ENCODE measurements at regions not wholly inside any gene's neighbourhood (a gene's known extent, or its start where the extent isn't known, plus 50 kb on each side); places are given as distances from the start of the nearest gene placed in this dataset.

GRCh38 chr6:1024161-1024560 lies 287.7 kb upstream of the FOXQ1 start:
- DNase-seq = no peak

- no peak for DNase-seq
These were observed 288.7 kb upstream of the FOXQ1 start for GRCh38 chr6:1023229-1023628.

GRCh38 chr6:1022719-1023118 lies 289.2 kb upstream of the FOXQ1 start:
- no peak for DNase-seq

- DNase-seq = no peak
These were observed 291.1 kb upstream of the FOXQ1 start for GRCh38 chr6:1020837-1021236.

- DNase-seq = no peak
These were observed 291.8 kb upstream of the FOXQ1 start for GRCh38 chr6:1020133-1020532.

GRCh38 chr6:1018041-1018440 lies 293.9 kb upstream of the FOXQ1 start:
- DNase-seq = no peak

GRCh38 chr6:1016329-1017302 lies 295.3 kb upstream of the FOXQ1 start:
- DNase-seq = no peak

GRCh38 chr6:1015825-1016224 lies 296.1 kb upstream of the FOXQ1 start:
- DNase-seq = no peak

- no peak for DNase-seq
These were observed 297.5 kb upstream of the FOXQ1 start for GRCh38 chr6:1014431-1014807.

- no peak for DNase-seq
These were observed 298.1 kb upstream of the FOXQ1 start for GRCh38 chr6:1013656-1014430.

- DNase-seq = no peak
These were observed 302.8 kb upstream of the FOXQ1 start for GRCh38 chr6:1009103-1009502.

GRCh38 chr6:1007159-1007558 lies 304.7 kb upstream of the FOXQ1 start:
- DNase-seq = no peak

- no peak for DNase-seq
These were observed 306.8 kb upstream of the FOXQ1 start for GRCh38 chr6:1004885-1005630.

GRCh38 chr6:1003394-1004160 lies 308.3 kb upstream of the FOXQ1 start:
- DNase-seq = no peak

GRCh38 chr6:1002989-1003388 lies 308.9 kb upstream of the FOXQ1 start:
- DNase-seq = no peak

GRCh38 chr6:1001655-1002349 lies 308.9 kb upstream of the EXOC2 start:
- DNase-seq = no peak

GRCh38 chr6:999552-999951 lies 306.6 kb upstream of the EXOC2 start:
- no peak for DNase-seq

- no peak for DNase-seq
These were observed 305.6 kb upstream of the EXOC2 start for GRCh38 chr6:998551-998950.

- DNase-seq = no peak
These were observed 303.4 kb upstream of the EXOC2 start for GRCh38 chr6:996271-996852.

GRCh38 chr6:991192-991591 lies 298.3 kb upstream of the EXOC2 start:
- no peak for DNase-seq

GRCh38 chr6:984031-984430 lies 291.1 kb upstream of the EXOC2 start:
- no peak for DNase-seq
